Natural killer cell (primary cell): ENCODE measurements at regions not wholly inside any gene's neighbourhood (a gene's known extent, or its start where the extent isn't known, plus 50 kb on each side); places are given as distances from the start of the nearest gene placed in this dataset.

ENCODE experiments used
- ATAC-seq, 3 donors: fragments of 150-1000 bp in 2 of 3; fragments of 200-7000 bp in 1 of 3; cut with Tn5 transposase; 1 replicate in 1 of 3; 2 replicates in 2 of 3; pipeline ENCODE4 v1.10.0; 2021; ENCODE audit warnings: mild to moderate bottlenecking in 2 of 3, moderate library complexity in 2 of 3
- DNase-seq, 2 donors: peaks; one replicate each; pipeline versions ENCODE4 v3.0.0 to v3.0.0-alpha.2; 2013 to 2021; ENCODE audit warnings: mixed read lengths in 1 of 2
- H3K27ac ChIP-seq: one replicate; pipeline ENCODE4 v1.5.1; 2013; ENCODE audit warnings: mild to moderate bottlenecking, low read length
- H3K27me3 ChIP-seq: one replicate; pipeline ENCODE4 v1.6.1; 2013; ENCODE audit warnings: low read length; ENCODE audit not compliant: control insufficient read depth, insufficient read depth
- H3K36me3 ChIP-seq: one replicate; pipeline ENCODE4 v1.6.1; 2013; ENCODE audit warnings: low read length; ENCODE audit not compliant: control insufficient read depth, insufficient read depth
- H3K4me1 ChIP-seq: one replicate; pipeline ENCODE4 v1.6.1; 2013; ENCODE audit warnings: low read length; ENCODE audit not compliant: control insufficient read depth, insufficient read depth
- H3K4me3 ChIP-seq: one replicate; pipeline ENCODE4 v1.5.1; 2013; ENCODE audit warnings: low read length
- H3K9me3 ChIP-seq: one replicate; pipeline ENCODE4 v1.6.1; 2013; ENCODE audit warnings: low read length; ENCODE audit not compliant: control insufficient read depth, insufficient read depth
- H3K27ac Mint-ChIP-seq, 2 donors: one replicate each; pipeline ENCODE4 v1.8.0; 2022; ENCODE audit warnings: mild to moderate bottlenecking in 2 of 2, mixed read lengths in 2 of 2, moderate library complexity in 1 of 2
- H3K27me3 Mint-ChIP-seq, 2 donors: one replicate each; pipeline ENCODE4 v1.8.0; 2022; ENCODE audit warnings: low read depth in 2 of 2, mixed read lengths in 2 of 2
- H3K36me3 Mint-ChIP-seq: one replicate; pipeline ENCODE4 v1.8.0; 2022; ENCODE audit warnings: mixed read lengths
- H3K4me1 Mint-ChIP-seq, 2 donors: one replicate each; pipeline ENCODE4 v1.8.0; 2022; ENCODE audit warnings: mixed read lengths in 2 of 2
- H3K4me3 Mint-ChIP-seq: one replicate; pipeline ENCODE4 v1.8.0; 2022; ENCODE audit warnings: mild to moderate bottlenecking, moderate library complexity, mixed read lengths
- H3K9me3 Mint-ChIP-seq, 2 donors: one replicate each; pipeline ENCODE4 v1.8.0; 2022; ENCODE audit warnings: mixed read lengths in 2 of 2
- WGBS: methylation state at CpG from one replicate; pipeline ENCODE4 v1.1.7; 2013; ENCODE audit warnings: missing lambda C conversion rate; ENCODE audit not compliant: insufficient coverage; 5-methylcytosine and 5-hydroxymethylcytosine counted together
- intact Hi-C: fragments of 100-400 bp; cut with micrococcal nuclease; formaldehyde crosslinking; loops from one replicate; pipeline ENCODE4 v1.14.2; 2022
- TF ChIP-seq, protein P1 (sequence below): fragments of 200-600 bp; IDR thresholded peaks from one replicate; pipeline ENCODE4 v1.8.0; 2022; ENCODE audit warnings: antibody characterized with exemption

DNA sequence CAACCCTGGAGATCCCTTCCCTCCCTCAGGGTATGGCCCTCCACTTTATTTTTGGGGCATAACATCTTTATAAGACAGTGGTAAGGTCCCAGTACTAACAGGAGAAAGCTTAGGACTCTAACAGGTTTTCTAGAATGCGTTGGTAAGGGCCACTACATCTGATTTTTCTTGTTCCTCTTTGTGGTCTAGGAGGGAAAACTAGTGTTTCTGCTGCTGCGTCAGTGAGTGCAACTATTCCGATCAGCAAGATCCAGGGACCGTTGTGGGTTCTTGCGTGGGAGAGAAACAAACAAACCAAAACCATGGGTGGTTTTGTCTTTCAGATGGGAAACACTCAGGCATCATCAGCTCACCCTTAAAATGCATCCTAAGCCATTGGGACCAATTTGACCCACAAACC lies 123.6 kb upstream of the SLC16A7 start:
- H3K27me3 Mint-ChIP-seq: no peaks in the 10 kb centered on the region
- Histone ChIP-seq H3K27ac (no peak overlapping the region), H3K4me3 (no peak overlapping the region), H3K9me3 (no peaks in the 10 kb centered on the region), H3K4me1 (no peaks in the 10 kb centered on the region), H3K36me3 (no peaks in the 10 kb centered on the region), H3K27me3 (no peaks in the 10 kb centered on the region)
- no peak for ATAC-seq
- H3K4me1 Mint-ChIP-seq: no peaks in the 10 kb centered on the region
- no peak overlapping the region for H3K4me3 Mint-ChIP-seq
- H3K27ac Mint-ChIP-seq: no peak overlapping the region
- TF ChIP-seq, protein P1, sequence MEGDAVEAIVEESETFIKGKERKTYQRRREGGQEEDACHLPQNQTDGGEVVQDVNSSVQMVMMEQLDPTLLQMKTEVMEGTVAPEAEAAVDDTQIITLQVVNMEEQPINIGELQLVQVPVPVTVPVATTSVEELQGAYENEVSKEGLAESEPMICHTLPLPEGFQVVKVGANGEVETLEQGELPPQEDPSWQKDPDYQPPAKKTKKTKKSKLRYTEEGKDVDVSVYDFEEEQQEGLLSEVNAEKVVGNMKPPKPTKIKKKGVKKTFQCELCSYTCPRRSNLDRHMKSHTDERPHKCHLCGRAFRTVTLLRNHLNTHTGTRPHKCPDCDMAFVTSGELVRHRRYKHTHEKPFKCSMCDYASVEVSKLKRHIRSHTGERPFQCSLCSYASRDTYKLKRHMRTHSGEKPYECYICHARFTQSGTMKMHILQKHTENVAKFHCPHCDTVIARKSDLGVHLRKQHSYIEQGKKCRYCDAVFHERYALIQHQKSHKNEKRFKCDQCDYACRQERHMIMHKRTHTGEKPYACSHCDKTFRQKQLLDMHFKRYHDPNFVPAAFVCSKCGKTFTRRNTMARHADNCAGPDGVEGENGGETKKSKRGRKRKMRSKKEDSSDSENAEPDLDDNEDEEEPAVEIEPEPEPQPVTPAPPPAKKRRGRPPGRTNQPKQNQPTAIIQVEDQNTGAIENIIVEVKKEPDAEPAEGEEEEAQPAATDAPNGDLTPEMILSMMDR: no peak
- intact Hi-C loops: no loop called here
- no peak for DNase-seq
- H3K36me3 Mint-ChIP-seq: no peaks in the 10 kb centered on the region
- WGBS: 0% methylated on average over 5 of the region's 5 CpGs
- H3K9me3 Mint-ChIP-seq: peaks cover 5 to 6% of the 10 kb centered on the region in 2 donors

DNA sequence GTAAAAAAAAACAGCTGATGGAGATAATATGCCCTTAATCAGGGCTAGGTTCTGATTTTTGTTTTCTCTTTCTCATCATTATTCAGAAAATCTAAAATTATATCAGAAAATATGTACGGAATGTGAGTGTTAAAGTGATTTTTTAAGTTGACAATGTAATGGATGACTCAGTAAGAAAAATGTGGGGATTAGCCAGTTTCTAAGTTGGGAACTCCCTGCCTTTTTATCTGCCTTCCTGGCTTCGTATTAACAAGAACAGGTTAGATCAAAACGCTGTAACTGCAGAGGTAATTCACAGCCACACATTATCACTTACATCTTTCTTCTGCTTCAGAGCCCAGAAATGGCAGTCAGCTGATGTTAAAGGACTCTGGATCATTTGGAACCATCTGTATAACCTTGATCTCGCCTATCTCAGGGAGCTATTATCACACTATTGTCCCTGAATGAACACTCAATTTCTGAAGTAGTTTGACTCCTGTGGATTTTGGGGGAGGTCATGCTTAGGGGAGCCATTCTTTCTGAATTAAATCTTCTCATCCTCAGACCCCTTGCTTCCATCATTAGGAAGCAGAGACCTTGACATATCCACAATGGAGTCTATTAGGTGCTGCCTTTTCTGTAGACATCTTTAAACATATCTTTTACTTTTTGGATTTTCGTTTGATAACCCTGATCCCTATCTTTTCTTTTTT lies 135.7 kb upstream of the SLC16A7 start:
- H3K27ac ChIP-seq: no peak overlapping the region
- intact Hi-C loops: no loop called here
- ATAC-seq: no peak
- Mint-ChIP-seq H3K4me3 (no peak overlapping the region), H3K36me3 (no peaks in the 10 kb centered on the region), H3K27ac (no peak overlapping the region), H3K4me1 (no peaks in the 10 kb centered on the region), H3K9me3 (peaks cover 0 to 2% of the 10 kb centered on the region in 2 donors), H3K27me3 (no peaks in the 10 kb centered on the region)
- H3K27me3 ChIP-seq: no peaks in the 10 kb centered on the region
- no peak overlapping the region for H3K4me3 ChIP-seq
- no peaks in the 10 kb centered on the region for H3K9me3 ChIP-seq
- H3K4me1 ChIP-seq: no peaks in the 10 kb centered on the region
- H3K36me3 ChIP-seq: no peaks in the 10 kb centered on the region
- WGBS: 77% methylated on average over 4 of the region's 5 CpGs
- no peak for DNase-seq
- TF ChIP-seq, protein P1: no peak

DNA sequence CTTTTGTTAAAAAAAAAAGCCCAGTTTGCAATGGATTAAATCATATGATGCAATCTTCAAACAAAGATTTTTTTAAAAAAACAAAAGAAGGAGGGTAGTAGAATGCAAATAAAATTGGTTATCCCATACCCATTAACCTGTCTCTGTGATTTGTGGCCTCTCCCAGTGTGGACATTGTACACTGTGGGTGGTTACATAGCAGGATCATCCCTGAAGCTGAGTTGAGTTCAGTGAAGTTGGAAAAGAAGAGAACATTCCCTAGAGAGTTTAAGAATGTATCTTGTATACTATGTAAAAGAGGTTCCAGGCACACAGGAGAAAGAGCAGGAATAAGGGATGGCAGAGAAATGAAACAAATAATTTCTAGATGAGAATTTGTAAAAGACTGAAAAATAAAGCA lies 142.4 kb upstream of the SLC16A7 start:
- H3K36me3 ChIP-seq: no peaks in the 10 kb centered on the region
- no peak overlapping the region for H3K27ac Mint-ChIP-seq
- no peak overlapping the region for H3K4me3 Mint-ChIP-seq
- ATAC-seq (no peak), DNase-seq (no peak)
- no peaks in the 10 kb centered on the region for H3K4me1 ChIP-seq
- H3K4me1 Mint-ChIP-seq: no peaks in the 10 kb centered on the region
- no peaks in the 10 kb centered on the region for H3K27me3 ChIP-seq
- no peaks in the 10 kb centered on the region for H3K27me3 Mint-ChIP-seq
- intact Hi-C loops: no loop called here
- TF ChIP-seq, protein P1: no peak
- no peaks in the 10 kb centered on the region for H3K36me3 Mint-ChIP-seq
- H3K27ac ChIP-seq: no peak overlapping the region
- H3K9me3 ChIP-seq: no peaks in the 10 kb centered on the region
- no peaks in the 10 kb centered on the region for H3K9me3 Mint-ChIP-seq
- no peak overlapping the region for H3K4me3 ChIP-seq

DNA sequence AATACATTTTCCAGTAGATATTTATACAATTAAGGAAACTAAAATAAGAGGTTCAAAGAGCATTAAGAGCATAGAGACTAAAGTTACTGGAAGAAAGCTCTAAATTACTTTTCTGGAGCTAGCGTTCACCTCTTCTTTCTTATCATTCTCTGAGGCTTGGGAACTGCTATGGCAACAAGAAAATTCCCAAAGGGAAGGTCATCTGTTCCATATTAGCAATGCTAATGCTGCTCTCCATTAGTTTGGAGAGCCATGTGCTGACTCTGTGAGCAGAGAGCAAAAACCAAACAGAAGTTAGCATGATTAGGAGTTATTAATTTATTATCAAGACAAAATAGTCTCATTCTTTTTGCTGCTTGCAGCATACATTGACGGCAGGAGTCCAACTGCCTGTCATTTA lies 143.1 kb upstream of the SLC16A7 start:
- H3K36me3 ChIP-seq: no peaks in the 10 kb centered on the region
- no peaks in the 10 kb centered on the region for H3K27me3 Mint-ChIP-seq
- ATAC-seq (no peak), DNase-seq (no peak)
- H3K4me3 ChIP-seq: no peak overlapping the region
- H3K27ac ChIP-seq: no peak overlapping the region
- H3K9me3 ChIP-seq: no peaks in the 10 kb centered on the region
- no peak overlapping the region for H3K27ac Mint-ChIP-seq
- no peaks in the 10 kb centered on the region for H3K36me3 Mint-ChIP-seq
- no peaks in the 10 kb centered on the region for H3K4me1 ChIP-seq
- TF ChIP-seq, protein P1: no peak
- intact Hi-C loops: no loop called here
- H3K27me3 ChIP-seq: no peaks in the 10 kb centered on the region
- no peaks in the 10 kb centered on the region for H3K9me3 Mint-ChIP-seq
- H3K4me3 Mint-ChIP-seq: no peak overlapping the region
- no peaks in the 10 kb centered on the region for H3K4me1 Mint-ChIP-seq
- WGBS: no CpG with 5 or more reads among the region's 2 CpGs
